H1 (cell line): ENCODE measurements at regions not wholly inside any gene's neighbourhood (a gene's known extent, or its start where the extent isn't known, plus 50 kb on each side); places are given as distances from the start of the nearest gene placed in this dataset.

Experiments
- CHD1 ChIP-seq: IDR thresholded peaks from 2 replicates; pipeline ENCODE4 v1.6.1; 2012; ENCODE audit warnings: low read depth, low read length, improper control_type of control experiment
- CHD2 ChIP-seq: IDR thresholded peaks from 2 replicates; pipeline ENCODE4 v1.6.1; 2012; ENCODE audit warnings: low read length, improper control_type of control experiment
- CTBP2 ChIP-seq: IDR thresholded peaks from 2 replicates; pipeline ENCODE4 v1.7.0; 2011; ENCODE audit warnings: borderline replicate concordance, mild to moderate bottlenecking, moderate library complexity, mixed read lengths, low read length; ENCODE audit not compliant: insufficient read depth, insufficient read length
- EGR1 ChIP-seq: IDR thresholded peaks from 2 replicates; pipeline ENCODE4 v1.6.1; 2011; ENCODE audit warnings: low read depth, low read length, borderline replicate concordance
- EZH2 ChIP-seq: fragments of 200-600 bp; sonication (generic); IDR thresholded peaks from 2 replicates; pipeline ENCODE4 v1.7.1; 2012; ENCODE audit warnings: low read depth, mild to moderate bottlenecking, moderate library complexity, low read length, inconsistent platforms; ENCODE audit not compliant: severe bottlenecking
- GTF2F1 ChIP-seq: IDR thresholded peaks from 2 replicates; pipeline ENCODE4 v1.6.1; 2012; ENCODE audit warnings: low read depth, low read length, improper control_type of control experiment, borderline replicate concordance
- JUN ChIP-seq: IDR thresholded peaks from 2 replicates; pipeline ENCODE4 v1.6.1; 2011; ENCODE audit warnings: low read depth, mild to moderate bottlenecking, improper control_type of control experiment, low read length
- RXRA ChIP-seq: IDR thresholded peaks from 2 replicates; pipeline ENCODE4 v1.6.1; 2011; ENCODE audit warnings: low read depth, mild to moderate bottlenecking, low read length, moderate library complexity; ENCODE audit not compliant: insufficient read depth
- SAP30 ChIP-seq: fragments of 300-600 bp; sonication (generic); IDR thresholded peaks from 2 replicates; pipeline ENCODE4 v1.7.1; 2012; ENCODE audit warnings: low read length, moderate library complexity, mild to moderate bottlenecking, inconsistent platforms; ENCODE audit not compliant: insufficient read depth, insufficient replicate concordance
- TAF7 ChIP-seq: optimal IDR thresholded peaks from 2 replicates; pipeline ENCODE3; 2011; ENCODE audit warnings: low read depth, mild to moderate bottlenecking, inconsistent platforms, low read length, moderate library complexity, borderline replicate concordance
- TF ChIP-seq, protein P1 (sequence below): fragments of 300-600 bp; sonication (generic); IDR thresholded peaks from 2 replicates; pipeline ENCODE4 v1.7.1; 2012; ENCODE audit warnings: low read length, moderate library complexity, mild to moderate bottlenecking, inconsistent platforms; ENCODE audit not compliant: insufficient replicate concordance

DNA sequence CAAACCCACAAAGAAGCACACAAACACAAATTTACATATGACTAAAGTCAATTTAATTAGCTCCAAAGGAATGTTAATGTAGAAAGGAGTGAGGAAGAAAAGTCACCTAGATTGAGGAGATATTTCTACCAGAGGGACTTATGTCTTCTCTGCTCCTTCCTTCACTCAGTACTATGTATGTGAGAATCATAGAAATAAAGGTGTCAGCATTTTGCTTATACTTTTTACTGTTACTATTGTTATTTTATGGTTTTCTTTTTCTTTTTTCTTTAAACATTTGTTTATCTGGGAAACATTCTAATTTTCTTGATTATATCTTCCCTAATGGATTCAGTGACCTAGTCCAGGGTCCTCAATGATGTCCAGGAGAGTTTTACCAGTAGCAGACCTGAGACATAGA, 511.9 kb upstream of the NCAM2 start (continued):
- TF ChIP-seq, protein P1, sequence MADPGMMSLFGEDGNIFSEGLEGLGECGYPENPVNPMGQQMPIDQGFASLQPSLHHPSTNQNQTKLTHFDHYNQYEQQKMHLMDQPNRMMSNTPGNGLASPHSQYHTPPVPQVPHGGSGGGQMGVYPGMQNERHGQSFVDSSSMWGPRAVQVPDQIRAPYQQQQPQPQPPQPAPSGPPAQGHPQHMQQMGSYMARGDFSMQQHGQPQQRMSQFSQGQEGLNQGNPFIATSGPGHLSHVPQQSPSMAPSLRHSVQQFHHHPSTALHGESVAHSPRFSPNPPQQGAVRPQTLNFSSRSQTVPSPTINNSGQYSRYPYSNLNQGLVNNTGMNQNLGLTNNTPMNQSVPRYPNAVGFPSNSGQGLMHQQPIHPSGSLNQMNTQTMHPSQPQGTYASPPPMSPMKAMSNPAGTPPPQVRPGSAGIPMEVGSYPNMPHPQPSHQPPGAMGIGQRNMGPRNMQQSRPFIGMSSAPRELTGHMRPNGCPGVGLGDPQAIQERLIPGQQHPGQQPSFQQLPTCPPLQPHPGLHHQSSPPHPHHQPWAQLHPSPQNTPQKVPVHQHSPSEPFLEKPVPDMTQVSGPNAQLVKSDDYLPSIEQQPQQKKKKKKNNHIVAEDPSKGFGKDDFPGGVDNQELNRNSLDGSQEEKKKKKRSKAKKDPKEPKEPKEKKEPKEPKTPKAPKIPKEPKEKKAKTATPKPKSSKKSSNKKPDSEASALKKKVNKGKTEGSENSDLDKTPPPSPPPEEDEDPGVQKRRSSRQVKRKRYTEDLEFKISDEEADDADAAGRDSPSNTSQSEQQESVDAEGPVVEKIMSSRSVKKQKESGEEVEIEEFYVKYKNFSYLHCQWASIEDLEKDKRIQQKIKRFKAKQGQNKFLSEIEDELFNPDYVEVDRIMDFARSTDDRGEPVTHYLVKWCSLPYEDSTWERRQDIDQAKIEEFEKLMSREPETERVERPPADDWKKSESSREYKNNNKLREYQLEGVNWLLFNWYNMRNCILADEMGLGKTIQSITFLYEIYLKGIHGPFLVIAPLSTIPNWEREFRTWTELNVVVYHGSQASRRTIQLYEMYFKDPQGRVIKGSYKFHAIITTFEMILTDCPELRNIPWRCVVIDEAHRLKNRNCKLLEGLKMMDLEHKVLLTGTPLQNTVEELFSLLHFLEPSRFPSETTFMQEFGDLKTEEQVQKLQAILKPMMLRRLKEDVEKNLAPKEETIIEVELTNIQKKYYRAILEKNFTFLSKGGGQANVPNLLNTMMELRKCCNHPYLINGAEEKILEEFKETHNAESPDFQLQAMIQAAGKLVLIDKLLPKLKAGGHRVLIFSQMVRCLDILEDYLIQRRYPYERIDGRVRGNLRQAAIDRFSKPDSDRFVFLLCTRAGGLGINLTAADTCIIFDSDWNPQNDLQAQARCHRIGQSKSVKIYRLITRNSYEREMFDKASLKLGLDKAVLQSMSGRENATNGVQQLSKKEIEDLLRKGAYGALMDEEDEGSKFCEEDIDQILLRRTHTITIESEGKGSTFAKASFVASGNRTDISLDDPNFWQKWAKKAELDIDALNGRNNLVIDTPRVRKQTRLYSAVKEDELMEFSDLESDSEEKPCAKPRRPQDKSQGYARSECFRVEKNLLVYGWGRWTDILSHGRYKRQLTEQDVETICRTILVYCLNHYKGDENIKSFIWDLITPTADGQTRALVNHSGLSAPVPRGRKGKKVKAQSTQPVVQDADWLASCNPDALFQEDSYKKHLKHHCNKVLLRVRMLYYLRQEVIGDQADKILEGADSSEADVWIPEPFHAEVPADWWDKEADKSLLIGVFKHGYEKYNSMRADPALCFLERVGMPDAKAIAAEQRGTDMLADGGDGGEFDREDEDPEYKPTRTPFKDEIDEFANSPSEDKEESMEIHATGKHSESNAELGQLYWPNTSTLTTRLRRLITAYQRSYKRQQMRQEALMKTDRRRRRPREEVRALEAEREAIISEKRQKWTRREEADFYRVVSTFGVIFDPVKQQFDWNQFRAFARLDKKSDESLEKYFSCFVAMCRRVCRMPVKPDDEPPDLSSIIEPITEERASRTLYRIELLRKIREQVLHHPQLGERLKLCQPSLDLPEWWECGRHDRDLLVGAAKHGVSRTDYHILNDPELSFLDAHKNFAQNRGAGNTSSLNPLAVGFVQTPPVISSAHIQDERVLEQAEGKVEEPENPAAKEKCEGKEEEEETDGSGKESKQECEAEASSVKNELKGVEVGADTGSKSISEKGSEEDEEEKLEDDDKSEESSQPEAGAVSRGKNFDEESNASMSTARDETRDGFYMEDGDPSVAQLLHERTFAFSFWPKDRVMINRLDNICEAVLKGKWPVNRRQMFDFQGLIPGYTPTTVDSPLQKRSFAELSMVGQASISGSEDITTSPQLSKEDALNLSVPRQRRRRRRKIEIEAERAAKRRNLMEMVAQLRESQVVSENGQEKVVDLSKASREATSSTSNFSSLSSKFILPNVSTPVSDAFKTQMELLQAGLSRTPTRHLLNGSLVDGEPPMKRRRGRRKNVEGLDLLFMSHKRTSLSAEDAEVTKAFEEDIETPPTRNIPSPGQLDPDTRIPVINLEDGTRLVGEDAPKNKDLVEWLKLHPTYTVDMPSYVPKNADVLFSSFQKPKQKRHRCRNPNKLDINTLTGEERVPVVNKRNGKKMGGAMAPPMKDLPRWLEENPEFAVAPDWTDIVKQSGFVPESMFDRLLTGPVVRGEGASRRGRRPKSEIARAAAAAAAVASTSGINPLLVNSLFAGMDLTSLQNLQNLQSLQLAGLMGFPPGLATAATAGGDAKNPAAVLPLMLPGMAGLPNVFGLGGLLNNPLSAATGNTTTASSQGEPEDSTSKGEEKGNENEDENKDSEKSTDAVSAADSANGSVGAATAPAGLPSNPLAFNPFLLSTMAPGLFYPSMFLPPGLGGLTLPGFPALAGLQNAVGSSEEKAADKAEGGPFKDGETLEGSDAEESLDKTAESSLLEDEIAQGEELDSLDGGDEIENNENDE = no peak
- TF ChIP-seq EZH2 (no peak), GTF2F1 (no peak), CHD1 (no peak), RXRA (no peak), CTBP2 (no peak), EGR1 (no peak), TAF7 (no peak), SAP30 (no peak), JUN (no peak), CHD2 (no peak)
